ENCODE measurements at regions not wholly inside any gene's neighbourhood (a gene's known extent, or its start where the extent isn't known, plus 50 kb on each side); places are given as distances from the start of the nearest gene placed in this dataset.

- peaks cover 18% of the 10 kb centered on the region for H3K4me1 ChIP-seq (ENCODE audit: insufficient read depth, low read length)
- no peaks in the 10 kb centered on the region for H4K20me1 ChIP-seq (ENCODE audit: insufficient read depth, low read length)
- H3K27ac ChIP-seq (ENCODE audit: low read depth, low read length) = peak overlapping the region; percentile 33
- TF ChIP-seq EZH2 (IDR thresholded peaks at IDR 0.05; ENCODE audit: insufficient read depth, low read length) (no peak), CTCF (IDR thresholded peaks at IDR 0.05; ENCODE audit: insufficient read depth, low read depth, low read length) (no peak)
- H3K9me3 ChIP-seq (ENCODE audit: insufficient read depth, low read depth, low read length) = no peaks in the 10 kb centered on the region
- H3K79me2 ChIP-seq (ENCODE audit: insufficient read depth, low read length) = no peaks in the 10 kb centered on the region
- H3K4me2 ChIP-seq (ENCODE audit: low read length) = peak overlapping the region; percentile 18
- H3K27me3 Mint-ChIP-seq (ENCODE audit: low read depth, unreplicated experiment) = no peaks in the 10 kb centered on the region
- no peak overlapping the region for H3K4me3 Mint-ChIP-seq (ENCODE audit: unreplicated experiment)
- H3K27ac Mint-ChIP-seq (ENCODE audit: unreplicated experiment) = peak overlapping the region; percentile 51
- H3K36me3 Mint-ChIP-seq (ENCODE audit: low read depth, unreplicated experiment) = no peaks in the 10 kb centered on the region
- H2AFZ ChIP-seq (ENCODE audit: low read depth, low read length) = no peak overlapping the region
- DNase-seq (ENCODE audit: low read depth) (no peak), FAIRE-seq (no peak)
- H3K9ac ChIP-seq (ENCODE audit: low read length) = no peak overlapping the region
- H3K9me3 Mint-ChIP-seq (ENCODE audit: unreplicated experiment) = no peaks in the 10 kb centered on the region
- H3K36me3 ChIP-seq (ENCODE audit: insufficient read depth, low read length) = no peaks in the 10 kb centered on the region
- no peaks in the 10 kb centered on the region for H3K27me3 ChIP-seq (ENCODE audit: insufficient read depth, low read length)
- no peak overlapping the region for H3K4me3 ChIP-seq (ENCODE audit: insufficient read depth, low read depth, low read length)
- H3K4me1 Mint-ChIP-seq (ENCODE audit: low read depth, unreplicated experiment) = peaks cover 32% of the 10 kb centered on the region
Observed at GRCh38 chr4:123786163-123786915, 389.7 kb downstream of the SPRY1 start.

GRCh38 chr4:123786920-123787319 lies 390.3 kb downstream of the SPRY1 start:
- Histone ChIP-seq H3K27me3 (ENCODE audit: insufficient read depth, low read length) (no peaks in the 10 kb centered on the region), H3K79me2 (ENCODE audit: insufficient read depth, low read length) (no peaks in the 10 kb centered on the region), H3K9me3 (ENCODE audit: insufficient read depth, low read depth, low read length) (no peaks in the 10 kb centered on the region), H3K4me3 (ENCODE audit: insufficient read depth, low read depth, low read length) (no peak overlapping the region), H2AFZ (ENCODE audit: low read depth, low read length) (no peak overlapping the region), H3K27ac (ENCODE audit: low read depth, low read length) (no peak overlapping the region), H3K36me3 (ENCODE audit: insufficient read depth, low read length) (no peaks in the 10 kb centered on the region), H4K20me1 (ENCODE audit: insufficient read depth, low read length) (no peaks in the 10 kb centered on the region), H3K4me1 (ENCODE audit: insufficient read depth, low read length) (peaks cover 18% of the 10 kb centered on the region), H3K9ac (ENCODE audit: low read length) (no peak overlapping the region), H3K4me2 (ENCODE audit: low read length) (peak overlapping the region; percentile 18)
- no peak for TF ChIP-seq EZH2 (IDR thresholded peaks at IDR 0.05; ENCODE audit: insufficient read depth, low read length)
- H3K36me3 Mint-ChIP-seq (ENCODE audit: low read depth, unreplicated experiment) = no peaks in the 10 kb centered on the region
- peak overlapping the region; percentile 51 for H3K27ac Mint-ChIP-seq (ENCODE audit: unreplicated experiment)
- peak; percentile 45 for FAIRE-seq
- no peak overlapping the region for H3K4me3 Mint-ChIP-seq (ENCODE audit: unreplicated experiment)
- peak; percentile 76 for DNase-seq (ENCODE audit: low read depth)
- H3K9me3 Mint-ChIP-seq (ENCODE audit: unreplicated experiment) = no peaks in the 10 kb centered on the region
- no peaks in the 10 kb centered on the region for H3K27me3 Mint-ChIP-seq (ENCODE audit: low read depth, unreplicated experiment)
- peaks cover 32% of the 10 kb centered on the region for H3K4me1 Mint-ChIP-seq (ENCODE audit: low read depth, unreplicated experiment)

GRCh38 chr4:123787512-123788080 lies 391.0 kb downstream of the SPRY1 start:
- Histone ChIP-seq H3K27ac (ENCODE audit: low read depth, low read length) (no peak overlapping the region), H3K9me3 (ENCODE audit: insufficient read depth, low read depth, low read length) (no peaks in the 10 kb centered on the region), H3K79me2 (ENCODE audit: insufficient read depth, low read length) (no peaks in the 10 kb centered on the region), H3K4me2 (ENCODE audit: low read length) (no peak overlapping the region), H3K36me3 (ENCODE audit: insufficient read depth, low read length) (no peaks in the 10 kb centered on the region), H4K20me1 (ENCODE audit: insufficient read depth, low read length) (no peaks in the 10 kb centered on the region), H3K9ac (ENCODE audit: low read length) (no peak overlapping the region), H3K27me3 (ENCODE audit: insufficient read depth, low read length) (no peaks in the 10 kb centered on the region), H2AFZ (ENCODE audit: low read depth, low read length) (no peak overlapping the region), H3K4me3 (ENCODE audit: insufficient read depth, low read depth, low read length) (no peak overlapping the region), H3K4me1 (ENCODE audit: insufficient read depth, low read length) (peaks cover 18% of the 10 kb centered on the region)
- DNase-seq (ENCODE audit: low read depth) (no peak), FAIRE-seq (no peak)
- Mint-ChIP-seq H3K9me3 (ENCODE audit: unreplicated experiment) (no peaks in the 10 kb centered on the region), H3K36me3 (ENCODE audit: low read depth, unreplicated experiment) (no peaks in the 10 kb centered on the region), H3K27ac (ENCODE audit: unreplicated experiment) (peak overlapping the region; percentile 4), H3K4me1 (ENCODE audit: low read depth, unreplicated experiment) (peaks cover 32% of the 10 kb centered on the region), H3K4me3 (ENCODE audit: unreplicated experiment) (no peak overlapping the region), H3K27me3 (ENCODE audit: low read depth, unreplicated experiment) (no peaks in the 10 kb centered on the region)
- no peak for TF ChIP-seq CTCF (IDR thresholded peaks at IDR 0.05; ENCODE audit: insufficient read depth, low read depth, low read length)
- TF ChIP-seq EZH2 (IDR thresholded peaks at IDR 0.05; ENCODE audit: insufficient read depth, low read length) = no peak
